ENCODE measurements at regions not wholly inside any gene's neighbourhood (a gene's known extent, or its start where the extent isn't known, plus 50 kb on each side); places are given as distances from the start of the nearest gene placed in this dataset.

DNA sequence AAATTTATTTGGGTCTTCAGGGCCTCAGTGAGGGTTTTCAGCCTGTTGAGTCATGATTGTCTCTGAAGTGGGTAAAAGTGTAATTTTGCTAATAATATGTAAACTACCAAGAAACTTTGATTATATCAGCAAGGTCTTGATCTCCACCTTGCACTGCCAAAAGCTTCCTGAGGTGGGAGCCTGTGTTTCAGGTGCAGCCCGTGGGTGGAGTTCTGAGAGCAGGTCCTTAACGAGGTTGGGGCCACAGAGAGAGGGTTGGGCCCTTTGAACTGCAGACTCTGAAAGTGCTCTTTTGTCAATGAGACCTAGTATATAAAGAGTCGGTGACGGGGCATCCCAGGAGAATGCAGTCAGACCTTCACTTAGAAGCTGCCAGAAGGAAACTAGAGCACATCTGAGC lies 129.7 kb upstream of the MAP3K4 start:
- TF ChIP-seq CTCF (IDR thresholded peaks at IDR 0.05; ENCODE audit: low read depth, low read length): no peak
- no peak for DNase-seq

DNA sequence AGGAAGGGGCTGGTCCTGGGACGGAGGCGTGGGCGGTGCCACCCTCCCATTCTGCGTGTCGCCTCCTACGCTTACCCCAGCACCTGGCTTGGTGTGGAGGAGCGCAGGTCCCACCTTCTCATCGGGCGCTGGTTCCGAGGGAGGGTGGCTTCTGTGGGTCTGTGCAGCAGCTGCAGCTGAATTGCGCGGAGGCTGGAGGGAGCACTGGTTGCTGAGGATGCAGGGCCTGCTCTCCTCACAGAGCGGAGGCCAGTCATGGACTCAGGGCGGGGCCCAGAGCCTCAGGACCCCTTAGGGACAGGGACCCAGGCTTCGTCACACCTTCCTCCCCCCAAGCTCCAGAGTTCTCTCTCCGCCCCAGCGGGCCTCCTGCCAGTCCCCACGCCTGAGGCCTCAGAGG lies 127.8 kb upstream of the MAP3K4 start:
- Histone ChIP-seq H3K36me3 (no peaks in the 10 kb centered on the region), H3K27me3 (no peaks in the 10 kb centered on the region), H3K9me3 (no peaks in the 10 kb centered on the region), H3K4me3 (ENCODE audit: low read depth, low read length) (no peak overlapping the region), H3K4me1 (no peaks in the 10 kb centered on the region)
- DNase-seq: no peak
- TF ChIP-seq CTCF (IDR thresholded peaks at IDR 0.05; ENCODE audit: low read depth, low read length): no peak

More for the DNA sequence above, 129.7 kb upstream of the MAP3K4 start:
- Histone ChIP-seq H3K27me3 (no peaks in the 10 kb centered on the region), H3K4me3 (ENCODE audit: low read depth, low read length) (no peak overlapping the region), H3K36me3 (no peaks in the 10 kb centered on the region), H3K4me1 (no peaks in the 10 kb centered on the region), H3K9me3 (no peaks in the 10 kb centered on the region)

DNA sequence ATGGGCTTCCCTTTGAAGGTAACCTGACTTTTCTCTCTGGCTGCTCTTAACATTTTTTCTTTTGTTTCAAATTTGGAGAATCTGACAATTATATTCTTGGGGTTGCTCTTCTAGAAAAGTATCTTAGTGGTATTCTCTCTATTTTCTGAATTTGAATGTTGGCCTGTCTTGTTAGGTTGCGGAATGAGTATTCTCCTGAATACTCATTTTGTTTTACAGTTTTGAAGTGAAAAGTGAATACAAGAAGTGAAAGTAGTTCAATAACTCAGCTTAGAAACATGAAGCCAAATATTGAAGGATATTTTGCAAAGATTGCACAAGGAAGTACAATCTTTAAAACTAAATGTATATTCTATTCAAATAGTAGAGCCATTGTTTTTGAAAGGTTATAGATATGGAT lies 120.2 kb upstream of the MAP3K4 start:
- Histone ChIP-seq H3K4me1 (no peaks in the 10 kb centered on the region), H3K4me3 (ENCODE audit: low read depth, low read length) (no peak overlapping the region), H3K9me3 (no peaks in the 10 kb centered on the region), H3K27me3 (no peaks in the 10 kb centered on the region), H3K36me3 (no peaks in the 10 kb centered on the region)
- no peak for TF ChIP-seq CTCF (IDR thresholded peaks at IDR 0.05; ENCODE audit: low read depth, low read length)
- no peak for DNase-seq

GRCh38 chr6:160881148-160881808 lies 110.3 kb upstream of the MAP3K4 start:
- TF ChIP-seq CTCF (IDR thresholded peaks at IDR 0.05; ENCODE audit: low read depth, low read length): no peak
- Histone ChIP-seq H3K4me1 (no peaks in the 10 kb centered on the region), H3K36me3 (no peaks in the 10 kb centered on the region), H3K27me3 (no peaks in the 10 kb centered on the region), H3K9me3 (no peaks in the 10 kb centered on the region), H3K4me3 (ENCODE audit: low read depth, low read length) (no peak overlapping the region)
- DNase-seq: no peak

- DNase-seq: no peak
- H3K27me3 ChIP-seq: no peaks in the 10 kb centered on the region
- no peaks in the 10 kb centered on the region for H3K4me1 ChIP-seq
- no peaks in the 10 kb centered on the region for H3K36me3 ChIP-seq
- H3K4me3 ChIP-seq (ENCODE audit: low read depth, low read length): no peak overlapping the region
- no peaks in the 10 kb centered on the region for H3K9me3 ChIP-seq
- no peak for TF ChIP-seq CTCF (IDR thresholded peaks at IDR 0.05; ENCODE audit: low read depth, low read length)
Observed at GRCh38 chr6:160882006-160882405, 109.6 kb upstream of the MAP3K4 start.

GRCh38 chr6:160882791-160883279 lies 108.7 kb upstream of the MAP3K4 start:
- TF ChIP-seq CTCF (IDR thresholded peaks at IDR 0.05; ENCODE audit: low read depth, low read length): no peak
- no peaks in the 10 kb centered on the region for H3K9me3 ChIP-seq
- H3K27me3 ChIP-seq: no peaks in the 10 kb centered on the region
- H3K4me3 ChIP-seq (ENCODE audit: low read depth, low read length): no peak overlapping the region
- H3K36me3 ChIP-seq: no peaks in the 10 kb centered on the region
- no peaks in the 10 kb centered on the region for H3K4me1 ChIP-seq
- no peak for DNase-seq

Measured in BE2C (cell line).